ENCODE measurements at regions not wholly inside any gene's neighbourhood (a gene's known extent, or its start where the extent isn't known, plus 50 kb on each side); places are given as distances from the start of the nearest gene placed in this dataset.

DNA sequence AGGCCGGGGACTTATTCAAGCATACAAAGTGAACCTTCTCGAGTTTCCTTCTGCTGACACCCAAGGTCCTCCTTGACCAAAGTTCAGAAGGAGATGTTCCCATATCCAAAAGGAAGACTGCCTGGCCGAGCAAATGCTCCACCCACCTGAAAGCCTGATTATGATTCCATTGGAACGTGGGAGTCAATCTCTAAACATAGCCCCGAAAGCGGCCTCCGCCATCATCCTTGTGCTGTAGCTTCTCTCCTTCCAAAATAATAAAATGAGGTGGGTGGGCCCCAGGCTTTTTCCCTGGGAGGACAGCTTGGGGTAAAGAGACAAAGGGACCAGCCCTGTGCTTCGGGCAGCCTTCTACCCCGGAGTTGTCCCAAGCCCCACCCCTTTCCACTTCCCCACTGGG is 355.6 kb upstream of the SLC30A5 start:
- Histone ChIP-seq H3K27ac (ENCODE audit: low read length in 2 of 2) (no peak overlapping the region), H3K27me3 (replicated peaks in 1 of 4; ENCODE audit: control extremely low read depth in 1 of 4, control insufficient read depth in 3 of 4, insufficient read depth in 4 of 4, low read length in 3 of 4) (no peaks in the 10 kb centered on the region), H4K20me1 (ENCODE audit: control insufficient read depth, insufficient read depth, low read length, poor library complexity, severe bottlenecking) (no peaks in the 10 kb centered on the region), H3K4me3 (ENCODE audit: control extremely low read depth in 1 of 5, extremely low read depth in 1 of 5, insufficient read depth in 1 of 5, low read depth in 2 of 5, low read length in 4 of 5) (no peak overlapping the region), H3K4me1 (ENCODE audit: control insufficient read depth in 2 of 2, insufficient read depth in 2 of 2, low read length in 2 of 2) (peaks cover 28 to 29% of the 10 kb centered on the region in 2 donors), H3K9ac (ENCODE audit: low read length) (no peak overlapping the region), H3K4me2 (replicated peaks; ENCODE audit: low read depth, low read length, poor library complexity, severe bottlenecking) (no peak overlapping the region), H3K79me2 (ENCODE audit: control insufficient read depth, insufficient read depth, low read length) (no peaks in the 10 kb centered on the region), H2AFZ (ENCODE audit: insufficient read depth, low read depth, low read length, poor library complexity, severe bottlenecking) (no peak overlapping the region), H3K9me3 (ENCODE audit: control extremely low read depth in 1 of 3, control insufficient read depth in 2 of 3, insufficient read depth in 1 of 3, low read length in 2 of 3) (peaks cover 0 to 5% (median 0%) of the 10 kb centered on the region in 3 donors), H3K36me3 (replicated peaks in 1 of 2; ENCODE audit: control extremely low read depth in 1 of 2, control insufficient read depth in 1 of 2, extremely low read depth in 1 of 2, insufficient read depth in 2 of 2, low read length in 1 of 2) (no peaks in the 10 kb centered on the region)
- DNase-seq (no peak), ATAC-seq (ENCODE audit: low read depth) (no peak)
- POLR2A ChIA-PET, result no interaction called here
- Mint-ChIP-seq H3K4me1 (peaks cover 30% of the 10 kb centered on the region), H3K27me3 (peaks cover 14% of the 10 kb centered on the region), H3K27ac (no peak overlapping the region), H3K9me3 (ENCODE audit: insufficient read depth) (no peaks in the 10 kb centered on the region), H3K4me3 (no peak overlapping the region)
- intact Hi-C loops (cut with micrococcal nuclease), result no loop called here
- WGBS (ENCODE audit: insufficient coverage), result 96% methylated on average over 4 of the region's 9 CpGs
- CTCF ChIA-PET, result no interaction called here
- TF ChIP-seq EZH2 (IDR thresholded peaks at IDR 0.05; ENCODE audit: borderline replicate concordance, insufficient read depth, low read depth, low read length, poor library complexity, severe bottlenecking), result no peak

GRCh38 chr5:68738841-68739240 is 355.0 kb upstream of the SLC30A5 start:
- Histone ChIP-seq H3K4me2 (replicated peaks; ENCODE audit: low read depth, low read length, poor library complexity, severe bottlenecking) (peak overlapping the region; percentile 60), H3K9me3 (ENCODE audit: control extremely low read depth in 1 of 3, control insufficient read depth in 2 of 3, insufficient read depth in 1 of 3, low read length in 2 of 3) (peaks cover 0 to 5% (median 0%) of the 10 kb centered on the region in 3 donors), H3K79me2 (ENCODE audit: control insufficient read depth, insufficient read depth, low read length) (no peaks in the 10 kb centered on the region), H4K20me1 (ENCODE audit: control insufficient read depth, insufficient read depth, low read length, poor library complexity, severe bottlenecking) (no peaks in the 10 kb centered on the region), H3K27me3 (replicated peaks in 1 of 4; ENCODE audit: control extremely low read depth in 1 of 4, control insufficient read depth in 3 of 4, insufficient read depth in 4 of 4, low read length in 3 of 4) (no peaks in the 10 kb centered on the region), H3K27ac (ENCODE audit: low read length in 2 of 2) (no peak overlapping the region), H3K36me3 (replicated peaks in 1 of 2; ENCODE audit: control extremely low read depth in 1 of 2, control insufficient read depth in 1 of 2, extremely low read depth in 1 of 2, insufficient read depth in 2 of 2, low read length in 1 of 2) (no peaks in the 10 kb centered on the region), H3K4me3 (ENCODE audit: control extremely low read depth in 1 of 5, extremely low read depth in 1 of 5, insufficient read depth in 1 of 5, low read depth in 2 of 5, low read length in 4 of 5) (no peak overlapping the region), H2AFZ (ENCODE audit: insufficient read depth, low read depth, low read length, poor library complexity, severe bottlenecking) (no peak overlapping the region), H3K4me1 (ENCODE audit: control insufficient read depth in 2 of 2, insufficient read depth in 2 of 2, low read length in 2 of 2) (peaks cover 28 to 29% of the 10 kb centered on the region in 2 donors), H3K9ac (ENCODE audit: low read length) (no peak overlapping the region)
- ATAC-seq (ENCODE audit: low read depth), result no peak
- no peak overlapping the region for H3K27ac Mint-ChIP-seq
- WGBS (ENCODE audit: insufficient coverage), result 94% methylated on average over 4 of the region's 4 CpGs
- peaks cover 13% of the 10 kb centered on the region for H3K27me3 Mint-ChIP-seq
- no peak for DNase-seq
- POLR2A ChIA-PET, result no interaction called here
- TF ChIP-seq CTCF (IDR thresholded peaks at IDR 0.05), result no peak
- TF ChIP-seq EZH2 (IDR thresholded peaks at IDR 0.05; ENCODE audit: borderline replicate concordance, insufficient read depth, low read depth, low read length, poor library complexity, severe bottlenecking), result no peak
- intact Hi-C loops (cut with micrococcal nuclease), result no loop called here
- peaks cover 2% of the 10 kb centered on the region for H3K9me3 Mint-ChIP-seq (ENCODE audit: insufficient read depth)
- H3K4me1 Mint-ChIP-seq, result peaks cover 30% of the 10 kb centered on the region
- no peak overlapping the region for H3K4me3 Mint-ChIP-seq
- CTCF ChIA-PET, result no interaction called here
